HCT116 (cell line): ENCODE measurements at regions not wholly inside any gene's neighbourhood (a gene's known extent, or its start where the extent isn't known, plus 50 kb on each side); places are given as distances from the start of the nearest gene placed in this dataset.

Experiments used
- ATAC-seq: fragments of 200-7000 bp; cut with Tn5 transposase; 2 replicates; pipeline ENCODE4 v1.9.1; 2020; ENCODE audit warnings: mild to moderate bottlenecking, moderate library complexity
- BruUV-seq: library from RNA; stranded (reverse); fragments of 400-500 nt; replicated peaks from 2 replicates; lab custom pipeline; 2021; lab: Mats Ljungman, UMichigan
- CTCF ChIA-PET: fragments of 300-600 bp; sonication (Branson Sonifier 250); formaldehyde crosslinking; loops from one replicate; lab custom pipeline; 2021; ENCODE audit warnings: antibody characterized with exemption; lab: Charles Lee
- POLR2A ChIA-PET: fragments of 300-600, 350-600 bp; sonication (Branson Sonifier 250); formaldehyde crosslinking; loops from one replicate; lab custom pipeline; 2021; ENCODE audit warnings: antibody characterized with exemption; lab: Charles Lee
- RAD21 ChIA-PET, 2 experiments: fragments of 300-600 bp; sonication (Branson Sonifier 250); formaldehyde crosslinking; loops; one replicate each; lab custom pipeline; 2023; ENCODE audit warnings: low total read pairs in 2 of 2; ENCODE audit not compliant: uncharacterized antibody in 2 of 2, unreplicated experiment in 2 of 2, low non-redundant PET in 1 of 2; lab: Charles Lee
- DNase-seq: peaks from one replicate; pipeline ENCODE4 v3.0.0-alpha.2; 2010; ENCODE audit warnings: low read depth, low spot score
- H2AFZ ChIP-seq: fragments of 200-600 bp; shearing (Covaris generic), sonication (generic); 2 replicates; pipeline ENCODE4 v1.6.1; 2017; ENCODE audit warnings: low read depth, mixed run types, mixed read lengths, antibody characterized with exemption, low read length; ENCODE audit not compliant: poor library complexity, severe bottlenecking
- H3K27ac ChIP-seq: 2 replicates; pipeline ENCODE4 v1.5.1; 2012; ENCODE audit warnings: low read depth, low read length
- H3K27me3 ChIP-seq: fragments of 200-600 bp; sonication (generic); 2 replicates; pipeline ENCODE4 v1.6.1; 2016; ENCODE audit warnings: mixed run types, low read length, mixed read lengths; ENCODE audit not compliant: insufficient read depth
- H3K36me3 ChIP-seq, 2 experiments: fragments of 200-500 bp in 1 of 2; fragments of 200-600 bp in 1 of 2; sonication (Bioruptor generic) in 1 of 2; sonication (generic) in 1 of 2; 2 replicates each; pipeline versions ENCODE4 v1.5.1 to v1.6.1; 2014 to 2016; ENCODE audit warnings: low read length in 2 of 2, inconsistent platforms in 1 of 2, mixed read lengths in 1 of 2, mixed run types in 1 of 2; ENCODE audit not compliant: insufficient read depth in 2 of 2, control insufficient read depth in 1 of 2
- H3K4me1 ChIP-seq, 2 experiments: fragments of 200-600 bp in 1 of 2; sonication (generic) in 1 of 2; 2 replicates each; pipeline versions ENCODE4 v1.5.1 to v1.6.1; 2012 to 2017; ENCODE audit warnings: low read length in 2 of 2, inconsistent platforms in 1 of 2, mild to moderate bottlenecking in 1 of 2, mixed read lengths in 1 of 2, mixed run types in 1 of 2, moderate library complexity in 1 of 2; ENCODE audit not compliant: insufficient read depth in 2 of 2, control insufficient read depth in 1 of 2
- H3K4me2 ChIP-seq: fragments of 200-600 bp; sonication (generic); 2 replicates; pipeline ENCODE4 v1.6.1; 2017; ENCODE audit warnings: mixed run types, low read length, mixed read lengths
- H3K4me3 ChIP-seq, 2 experiments: fragments of 200-600 bp in 1 of 2; sonication (generic) in 1 of 2; replicated peaks in 1 of 2; 2 replicates each; pipeline ENCODE4 v1.5.1; 2011 to 2016; ENCODE audit warnings: low read length in 2 of 2, control low read depth in 1 of 2, low read depth in 1 of 2, mild to moderate bottlenecking in 1 of 2, mixed read lengths in 1 of 2, mixed run types in 1 of 2
- H3K79me2 ChIP-seq: fragments of 200-600 bp; sonication (generic); 2 replicates; pipeline ENCODE4 v1.6.1; 2017; ENCODE audit warnings: mild to moderate bottlenecking, mixed run types, low read length, moderate library complexity, mixed read lengths; ENCODE audit not compliant: insufficient read depth
- H3K9ac ChIP-seq: fragments of 200-600 bp; sonication (generic); 2 replicates; pipeline ENCODE4 v1.6.1; 2016; ENCODE audit warnings: low read length, mixed read lengths
- H3K9me2 ChIP-seq: fragments of 200-600 bp; sonication (generic), shearing (Covaris generic); 2 replicates; pipeline ENCODE4 v1.6.1; 2017; ENCODE audit warnings: mixed run types, mild to moderate bottlenecking, moderate library complexity; ENCODE audit not compliant: insufficient read depth
- H3K9me3 ChIP-seq, 2 experiments: fragments of 200-500 bp in 1 of 2; fragments of 200-600 bp in 1 of 2; sonication (Bioruptor generic) in 1 of 2; sonication (generic) in 1 of 2; 2 replicates each; pipeline ENCODE4 v1.6.1; 2014 to 2017; ENCODE audit warnings: low read length in 2 of 2, mixed read lengths in 2 of 2, inconsistent platforms in 1 of 2, low read depth in 1 of 2, mild to moderate bottlenecking in 1 of 2, mixed run types in 1 of 2, moderate library complexity in 1 of 2; ENCODE audit not compliant: control insufficient read depth in 1 of 2, insufficient read depth in 1 of 2
- H4K20me1 ChIP-seq: fragments of 200-600 bp; sonication (generic), shearing (Covaris generic); 2 replicates; pipeline ENCODE4 v1.6.1; 2017; ENCODE audit warnings: mixed run types, mild to moderate bottlenecking, moderate library complexity; ENCODE audit not compliant: insufficient read depth
- CBX3 ChIP-seq: IDR thresholded peaks from 2 replicates; pipeline ENCODE4 v1.6.1; 2012; ENCODE audit warnings: low read depth
- CEBPB ChIP-seq: IDR thresholded peaks from 2 replicates; pipeline ENCODE4 v1.6.1; 2012; ENCODE audit warnings: low read depth
- EZH2 ChIP-seq: fragments of 200-600 bp; sonication (generic); IDR thresholded peaks from 2 replicates; pipeline ENCODE4 v1.6.1; 2017; ENCODE audit warnings: antibody characterized with exemption, mixed run types
- EZH2phosphoT487 ChIP-seq: fragments of 200-600 bp; IDR thresholded peaks from 2 replicates; pipeline ENCODE4 v1.6.1; 2018; ENCODE audit warnings: antibody characterized with exemption, borderline replicate concordance
- FOSL1 ChIP-seq: IDR thresholded peaks from 2 replicates; pipeline ENCODE4 v1.6.1; 2012; ENCODE audit warnings: low read depth
- JUND ChIP-seq: IDR thresholded peaks from 2 replicates; pipeline ENCODE4 v1.6.1; 2012
- POLR2AphosphoS5 ChIP-seq: IDR thresholded peaks from 2 replicates; pipeline ENCODE4 v1.6.1; 2011; ENCODE audit warnings: mild to moderate bottlenecking, low read depth, low read length, moderate library complexity
- SP1 ChIP-seq: IDR thresholded peaks from 2 replicates; pipeline ENCODE4 v1.6.1; 2012; ENCODE audit warnings: low read depth
- TCF7L2 ChIP-seq: IDR thresholded peaks from 2 replicates; pipeline ENCODE4 v1.7.0; 2011; ENCODE audit warnings: borderline replicate concordance, inconsistent platforms; ENCODE audit not compliant: insufficient read depth, insufficient read length; ENCODE audit errors: extremely low read depth
- ZFX ChIP-seq: fragments of 450-650 bp; IDR thresholded peaks from 2 replicates; pipeline ENCODE4 v1.6.1; 2017
- ZNF274 ChIP-seq: fragments of 200-500 bp; sonication (Bioruptor generic); IDR thresholded peaks from 2 replicates; pipeline ENCODE4 v1.6.1; 2014; ENCODE audit warnings: mild to moderate bottlenecking, low read depth, low read length, inconsistent platforms
- intact Hi-C: fragments of 100-400 bp; cut with micrococcal nuclease; formaldehyde crosslinking; loops from 2 replicates; pipeline ENCODE4 v1.10.0; 2022
- TF ChIP-seq, protein P1 (sequence below): IDR thresholded peaks from 2 replicates; pipeline ENCODE4 v1.6.1; 2012; ENCODE audit warnings: low read depth
- TF ChIP-seq, protein P2 (sequence below): IDR thresholded peaks from 2 replicates; pipeline ENCODE4 v1.6.1; 2012
- TF ChIP-seq, protein P3 (sequence below): IDR thresholded peaks from 2 replicates; pipeline ENCODE4 v1.6.1; 2012
- TF ChIP-seq, protein P4 (sequence below), 3 experiments: fragments of 200-600 bp in 1 of 3; sonication (generic) in 1 of 3; IDR thresholded peaks in 2 of 3; conservative IDR thresholded peaks in 1 of 3; 2 replicates each; pipeline ENCODE4 v1.5.1; 2012 to 2017; ENCODE audit warnings: low read depth in 2 of 3, low read length in 2 of 3, antibody characterized with exemption in 1 of 3, borderline replicate concordance in 1 of 3, control low read depth in 1 of 3, mild to moderate bottlenecking in 1 of 3, mixed read lengths in 1 of 3, mixed run types in 1 of 3, moderate library complexity in 1 of 3; ENCODE audit not compliant: insufficient read depth in 1 of 3

DNA sequence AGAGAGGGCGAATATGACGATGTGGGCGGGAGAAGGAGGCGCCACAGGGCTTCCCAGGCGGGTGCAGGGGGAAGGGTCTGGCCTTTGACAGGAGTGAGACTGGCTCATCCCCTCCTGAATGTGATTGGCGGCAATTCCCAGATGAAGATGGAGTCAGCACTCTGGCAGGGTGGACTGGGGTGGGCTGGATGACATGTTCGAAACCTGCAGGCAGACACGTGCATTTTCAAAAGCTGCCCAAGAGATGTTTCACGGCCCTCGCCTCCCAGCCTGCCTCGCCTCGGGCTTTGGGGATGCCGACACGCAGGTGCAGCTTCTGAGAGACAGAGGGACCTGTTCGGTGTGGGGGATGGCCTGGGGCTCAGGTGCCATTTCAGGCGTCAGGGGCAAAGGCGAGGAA lies 66.8 kb upstream of the AFDN start:
- no peak for ATAC-seq
- Histone ChIP-seq H3K9me2 (no peaks in the 10 kb centered on the region), H4K20me1 (no peaks in the 10 kb centered on the region), H3K36me3 (no peaks in the 10 kb centered on the region), H3K4me1 (no peaks in the 10 kb centered on the region), H3K9ac (no peak overlapping the region)
- RAD21 ChIA-PET: no interaction called here
- no TSS peak for BruUV-seq
- no peak for TF ChIP-seq SP1
- TF ChIP-seq JUND: no peak
- TF ChIP-seq, protein P1, sequence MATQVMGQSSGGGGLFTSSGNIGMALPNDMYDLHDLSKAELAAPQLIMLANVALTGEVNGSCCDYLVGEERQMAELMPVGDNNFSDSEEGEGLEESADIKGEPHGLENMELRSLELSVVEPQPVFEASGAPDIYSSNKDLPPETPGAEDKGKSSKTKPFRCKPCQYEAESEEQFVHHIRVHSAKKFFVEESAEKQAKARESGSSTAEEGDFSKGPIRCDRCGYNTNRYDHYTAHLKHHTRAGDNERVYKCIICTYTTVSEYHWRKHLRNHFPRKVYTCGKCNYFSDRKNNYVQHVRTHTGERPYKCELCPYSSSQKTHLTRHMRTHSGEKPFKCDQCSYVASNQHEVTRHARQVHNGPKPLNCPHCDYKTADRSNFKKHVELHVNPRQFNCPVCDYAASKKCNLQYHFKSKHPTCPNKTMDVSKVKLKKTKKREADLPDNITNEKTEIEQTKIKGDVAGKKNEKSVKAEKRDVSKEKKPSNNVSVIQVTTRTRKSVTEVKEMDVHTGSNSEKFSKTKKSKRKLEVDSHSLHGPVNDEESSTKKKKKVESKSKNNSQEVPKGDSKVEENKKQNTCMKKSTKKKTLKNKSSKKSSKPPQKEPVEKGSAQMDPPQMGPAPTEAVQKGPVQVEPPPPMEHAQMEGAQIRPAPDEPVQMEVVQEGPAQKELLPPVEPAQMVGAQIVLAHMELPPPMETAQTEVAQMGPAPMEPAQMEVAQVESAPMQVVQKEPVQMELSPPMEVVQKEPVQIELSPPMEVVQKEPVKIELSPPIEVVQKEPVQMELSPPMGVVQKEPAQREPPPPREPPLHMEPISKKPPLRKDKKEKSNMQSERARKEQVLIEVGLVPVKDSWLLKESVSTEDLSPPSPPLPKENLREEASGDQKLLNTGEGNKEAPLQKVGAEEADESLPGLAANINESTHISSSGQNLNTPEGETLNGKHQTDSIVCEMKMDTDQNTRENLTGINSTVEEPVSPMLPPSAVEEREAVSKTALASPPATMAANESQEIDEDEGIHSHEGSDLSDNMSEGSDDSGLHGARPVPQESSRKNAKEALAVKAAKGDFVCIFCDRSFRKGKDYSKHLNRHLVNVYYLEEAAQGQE: no peak
- TF ChIP-seq ZNF274: no peak
- TF ChIP-seq, all 23 proteins: peak for 0
- POLR2A ChIA-PET: no interaction called here
- no peak overlapping the region for H2AFZ ChIP-seq
- DNase-seq: no peak
- CTCF ChIA-PET: no interaction called here
- intact Hi-C loops: no loop called here
- no peak overlapping the region for H3K27ac ChIP-seq
- H3K9me3 ChIP-seq: no peaks in the 10 kb centered on the region
- no peak overlapping the region for H3K4me2 ChIP-seq
- H3K79me2 ChIP-seq: no peaks in the 10 kb centered on the region
- H3K27me3 ChIP-seq: no peaks in the 10 kb centered on the region
- no peak overlapping the region for H3K4me3 ChIP-seq

DNA sequence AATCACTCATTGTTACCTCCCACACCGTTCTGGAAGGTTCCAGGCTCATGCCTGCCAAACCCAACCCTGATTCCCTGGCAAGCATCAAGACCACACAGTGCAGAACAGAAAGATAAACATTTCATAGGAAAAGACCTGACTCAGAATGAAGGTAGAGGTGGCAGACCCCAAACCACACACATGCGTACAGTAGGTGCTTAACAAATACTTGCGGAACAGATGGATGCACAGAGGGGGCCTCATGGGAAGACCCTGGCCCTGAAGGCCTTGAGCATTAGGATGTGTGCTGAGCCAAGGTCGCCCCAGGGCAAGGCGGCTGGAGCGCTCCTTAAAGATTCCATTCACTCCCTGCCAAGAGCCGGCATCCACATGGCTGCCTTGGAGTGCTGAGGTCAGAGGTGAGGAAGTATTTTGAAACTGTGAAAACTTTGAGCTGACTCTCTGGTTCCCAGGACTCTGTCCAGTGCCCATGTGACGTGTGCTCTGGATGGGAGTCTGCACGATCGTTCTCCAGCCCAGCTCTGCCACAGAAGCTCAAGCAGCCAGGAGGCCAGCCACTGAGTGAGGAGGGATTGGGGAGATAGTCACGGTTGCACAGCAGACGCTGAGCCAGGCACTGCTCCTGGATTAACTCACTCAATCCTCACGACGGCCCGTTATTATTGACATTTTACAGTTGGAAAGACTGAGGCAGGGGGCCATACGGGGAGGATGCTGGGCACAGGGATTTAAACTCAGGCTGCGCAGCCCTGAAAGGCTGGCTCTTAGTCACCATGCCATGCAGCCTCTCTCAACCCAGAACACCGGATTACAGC lies 65.5 kb upstream of the AFDN start:
- intact Hi-C loops: no loop called here
- Histone ChIP-seq H3K9me2 (no peaks in the 10 kb centered on the region), H4K20me1 (no peaks in the 10 kb centered on the region), H2AFZ (no peak overlapping the region), H3K36me3 (no peaks in the 10 kb centered on the region), H3K4me1 (no peaks in the 10 kb centered on the region), H3K79me2 (no peaks in the 10 kb centered on the region), H3K9ac (no peak overlapping the region), H3K4me2 (no peak overlapping the region), H3K27me3 (no peaks in the 10 kb centered on the region), H3K9me3 (no peaks in the 10 kb centered on the region), H3K4me3 (no peak overlapping the region), H3K27ac (no peak overlapping the region)
- ChIA-PET CTCF (no interaction called here), RAD21 (no interaction called here), POLR2A (no interaction called here)
- no peak for DNase-seq
- TF ChIP-seq POLR2AphosphoS5 (no peak), ZNF274 (no peak), FOSL1 (no peak), EZH2phosphoT487 (no peak), CBX3 (no peak), TCF7L2 (no peak), CEBPB (no peak), ZFX (no peak), EZH2 (no peak)
- TF ChIP-seq, protein P2, sequence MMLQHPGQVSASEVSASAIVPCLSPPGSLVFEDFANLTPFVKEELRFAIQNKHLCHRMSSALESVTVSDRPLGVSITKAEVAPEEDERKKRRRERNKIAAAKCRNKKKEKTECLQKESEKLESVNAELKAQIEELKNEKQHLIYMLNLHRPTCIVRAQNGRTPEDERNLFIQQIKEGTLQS: no peak
- TF ChIP-seq, protein P3, sequence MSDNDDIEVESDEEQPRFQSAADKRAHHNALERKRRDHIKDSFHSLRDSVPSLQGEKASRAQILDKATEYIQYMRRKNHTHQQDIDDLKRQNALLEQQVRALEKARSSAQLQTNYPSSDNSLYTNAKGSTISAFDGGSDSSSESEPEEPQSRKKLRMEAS: no peak
- TF ChIP-seq, protein P4, sequence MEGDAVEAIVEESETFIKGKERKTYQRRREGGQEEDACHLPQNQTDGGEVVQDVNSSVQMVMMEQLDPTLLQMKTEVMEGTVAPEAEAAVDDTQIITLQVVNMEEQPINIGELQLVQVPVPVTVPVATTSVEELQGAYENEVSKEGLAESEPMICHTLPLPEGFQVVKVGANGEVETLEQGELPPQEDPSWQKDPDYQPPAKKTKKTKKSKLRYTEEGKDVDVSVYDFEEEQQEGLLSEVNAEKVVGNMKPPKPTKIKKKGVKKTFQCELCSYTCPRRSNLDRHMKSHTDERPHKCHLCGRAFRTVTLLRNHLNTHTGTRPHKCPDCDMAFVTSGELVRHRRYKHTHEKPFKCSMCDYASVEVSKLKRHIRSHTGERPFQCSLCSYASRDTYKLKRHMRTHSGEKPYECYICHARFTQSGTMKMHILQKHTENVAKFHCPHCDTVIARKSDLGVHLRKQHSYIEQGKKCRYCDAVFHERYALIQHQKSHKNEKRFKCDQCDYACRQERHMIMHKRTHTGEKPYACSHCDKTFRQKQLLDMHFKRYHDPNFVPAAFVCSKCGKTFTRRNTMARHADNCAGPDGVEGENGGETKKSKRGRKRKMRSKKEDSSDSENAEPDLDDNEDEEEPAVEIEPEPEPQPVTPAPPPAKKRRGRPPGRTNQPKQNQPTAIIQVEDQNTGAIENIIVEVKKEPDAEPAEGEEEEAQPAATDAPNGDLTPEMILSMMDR (IDR thresholded peaks at IDR 0.05 in 2 of 3, conservative IDR thresholded peaks at IDR 0.05 in 1 of 3; ENCODE audit: borderline replicate concordance in 1 of 3, insufficient read depth in 1 of 3, low read depth in 2 of 3, low read length in 2 of 3): no peak
- ATAC-seq: no peak
- BruUV-seq: no TSS peak
